H9 (cell line): ENCODE measurements at regions not wholly inside any gene's neighbourhood (a gene's known extent, or its start where the extent isn't known, plus 50 kb on each side); places are given as distances from the start of the nearest gene placed in this dataset.

ENCODE experiments used
- DNase-seq: peaks from one replicate; pipeline ENCODE4 v3.0.0-alpha.2; 2017
- H2AFZ ChIP-seq: one replicate; pipeline ENCODE4 v1.6.1; 2013; ENCODE audit warnings: mild to moderate bottlenecking, low read length, control low read depth, moderate library complexity
- H2AK5ac ChIP-seq: 2 replicates; pipeline ENCODE4 v1.6.1; 2013; ENCODE audit warnings: low read length, control low read depth, mixed read lengths; ENCODE audit not compliant: insufficient read length
- H2BK120ac ChIP-seq: one replicate; pipeline ENCODE4 v1.6.1; 2013; ENCODE audit warnings: low read depth, mild to moderate bottlenecking, low read length, control low read depth, inconsistent platforms; ENCODE audit not compliant: poor library complexity, severe bottlenecking
- H2BK12ac ChIP-seq: 2 replicates; pipeline ENCODE4 v1.6.1; 2013; ENCODE audit warnings: low read length, control low read depth, mixed read lengths, low read depth; ENCODE audit not compliant: insufficient read length
- H2BK15ac ChIP-seq: 2 replicates; pipeline ENCODE4 v1.6.1; 2013; ENCODE audit warnings: low read depth, low read length, control low read depth
- H2BK20ac ChIP-seq: one replicate; pipeline ENCODE4 v1.6.1; 2013; ENCODE audit warnings: low read depth, mild to moderate bottlenecking, low read length, control low read depth, inconsistent platforms; ENCODE audit not compliant: poor library complexity, severe bottlenecking
- H2BK5ac ChIP-seq: 2 replicates; pipeline ENCODE4 v1.6.1; 2013; ENCODE audit warnings: low read length, control low read depth, mixed read lengths; ENCODE audit not compliant: insufficient read length
- H3K14ac ChIP-seq: 2 replicates; pipeline ENCODE4 v1.6.1; 2013; ENCODE audit warnings: low read length, control low read depth; ENCODE audit not compliant: insufficient read depth
- H3K18ac ChIP-seq: 2 replicates; pipeline ENCODE4 v1.6.1; 2013; ENCODE audit warnings: low read depth, mild to moderate bottlenecking, mixed read lengths, low read length, control low read depth; ENCODE audit not compliant: insufficient read length
- H3K23ac ChIP-seq: 2 replicates; pipeline ENCODE4 v1.6.1; 2013; ENCODE audit warnings: low read length, control low read depth, mixed read lengths, low read depth; ENCODE audit not compliant: insufficient read length
- H3K23me2 ChIP-seq: 2 replicates; pipeline ENCODE4 v1.6.1; 2013; ENCODE audit warnings: low read depth, mild to moderate bottlenecking, mixed read lengths, low read length, control low read depth; ENCODE audit not compliant: insufficient read length, poor library complexity, severe bottlenecking
- H3K27ac ChIP-seq: 2 replicates; pipeline ENCODE4 v1.5.1; 2013; ENCODE audit warnings: low read length, control low read depth, mixed read lengths, low read depth; ENCODE audit not compliant: insufficient read length
- H3K27me3 ChIP-seq: 2 replicates; pipeline ENCODE4 v1.6.1; 2013; ENCODE audit warnings: low read length, control low read depth, inconsistent platforms; ENCODE audit not compliant: insufficient read depth
- H3K4ac ChIP-seq: 2 replicates; pipeline ENCODE4 v1.6.1; 2013; ENCODE audit warnings: low read depth, mild to moderate bottlenecking, control low read depth, inconsistent platforms, low read length, moderate library complexity
- H3K4me1 ChIP-seq: 2 replicates; pipeline ENCODE4 v1.6.1; 2013; ENCODE audit warnings: low read length, control low read depth, inconsistent platforms; ENCODE audit not compliant: insufficient read depth
- H3K4me2 ChIP-seq: 2 replicates; pipeline ENCODE4 v1.6.1; 2013; ENCODE audit warnings: low read length, control low read depth, mixed read lengths; ENCODE audit not compliant: insufficient read length, insufficient read depth
- H3K56ac ChIP-seq: 2 replicates; pipeline ENCODE4 v1.6.1; 2013; ENCODE audit warnings: low read depth, mild to moderate bottlenecking, mixed read lengths, low read length, control low read depth; ENCODE audit not compliant: insufficient read length
- H3K79me1 ChIP-seq: 2 replicates; pipeline ENCODE4 v1.6.1; 2013; ENCODE audit warnings: low read depth, mild to moderate bottlenecking, moderate library complexity, low read length, control low read depth, inconsistent platforms; ENCODE audit not compliant: insufficient read depth, poor library complexity, severe bottlenecking
- H3K79me2 ChIP-seq: 2 replicates; pipeline ENCODE4 v1.6.1; 2013; ENCODE audit warnings: low read length, control low read depth, inconsistent platforms; ENCODE audit not compliant: insufficient read depth
- H3K9ac ChIP-seq: 2 replicates; pipeline ENCODE4 v1.6.1; 2013; ENCODE audit warnings: low read length, control low read depth, mixed read lengths; ENCODE audit not compliant: insufficient read length; ENCODE audit errors: extremely low read depth
- H3K9me3 ChIP-seq: one replicate; pipeline ENCODE4 v1.6.1; 2013; ENCODE audit warnings: low read depth, low read length, inconsistent platforms; ENCODE audit not compliant: control insufficient read depth
- H3T11ph ChIP-seq: one replicate; pipeline ENCODE4 v1.6.1; 2013; ENCODE audit warnings: mild to moderate bottlenecking, low read length, control low read depth, inconsistent platforms
- H4K20me1 ChIP-seq: one replicate; pipeline ENCODE4 v1.6.1; 2013; ENCODE audit not compliant: control insufficient read depth, insufficient read length, insufficient read depth
- H4K5ac ChIP-seq: 2 replicates; pipeline ENCODE4 v1.6.1; 2013; ENCODE audit warnings: low read depth, mild to moderate bottlenecking, mixed read lengths, low read length, control low read depth; ENCODE audit not compliant: insufficient read length
- H4K8ac ChIP-seq: replicated peaks from 2 replicates; pipeline ENCODE4 v1.6.1; 2013; ENCODE audit warnings: low read length, control low read depth, mixed read lengths, low read depth; ENCODE audit not compliant: insufficient read length
- H4K91ac ChIP-seq: 2 replicates; pipeline ENCODE4 v1.6.1; 2013; ENCODE audit warnings: low read depth, mild to moderate bottlenecking, moderate library complexity, mixed read lengths, low read length, control low read depth; ENCODE audit not compliant: insufficient read length
- H3K27ac Mint-ChIP-seq, 3 experiments: 2 replicates in 2 of 3; 3 replicates in 1 of 3; pipeline ENCODE4 v1.8.0; 2020 to 2021; ENCODE audit warnings: mixed read lengths in 3 of 3, mild to moderate bottlenecking in 1 of 3, moderate library complexity in 1 of 3
- H3K27me3 Mint-ChIP-seq: 2 replicates; pipeline ENCODE4 v1.8.0; 2021; ENCODE audit warnings: low read depth, mild to moderate bottlenecking, moderate library complexity, mixed read lengths
- H3K36me3 Mint-ChIP-seq, 3 experiments: 2 replicates in 2 of 3; 3 replicates in 1 of 3; pipeline ENCODE4 v1.8.0; 2020 to 2021; ENCODE audit warnings: low read depth in 3 of 3, mixed read lengths in 3 of 3; ENCODE audit not compliant: insufficient read depth in 1 of 3
- H3K4me1 Mint-ChIP-seq, 2 experiments: 2 replicates each; pipeline ENCODE4 v1.8.0; 2020; ENCODE audit warnings: mixed read lengths in 2 of 2
- H3K4me3 Mint-ChIP-seq, 2 experiments: 2 replicates in 1 of 2; 3 replicates in 1 of 2; pipeline ENCODE4 v1.8.0; 2020 to 2021; ENCODE audit warnings: mild to moderate bottlenecking in 2 of 2, mixed read lengths in 2 of 2, moderate library complexity in 1 of 2
- H3K9me3 Mint-ChIP-seq, 2 experiments: 2 replicates in 1 of 2; 3 replicates in 1 of 2; pipeline ENCODE4 v1.8.0; 2020; ENCODE audit warnings: mild to moderate bottlenecking in 2 of 2, mixed read lengths in 2 of 2, moderate library complexity in 1 of 2
- CTCF ChIP-seq: fragments of 200-600 bp; sonication (generic); conservative IDR thresholded peaks from 3 replicates; pipeline ENCODE4 v1.8.0; 2021; ENCODE audit warnings: antibody characterized with exemption, mild to moderate bottlenecking

GRCh38 chr18:38940475-38940862 lies 1374.9 kb upstream of the CELF4 start:
- Histone ChIP-seq H2AFZ (no peak overlapping the region), H3K9ac (no peak overlapping the region), H2BK120ac (no peak overlapping the region), H3K4me2 (no peak overlapping the region), H2BK20ac (no peak overlapping the region), H3K79me1 (no peaks in the 10 kb centered on the region), H2BK5ac (no peak overlapping the region), H3K27ac (no peak overlapping the region), H3K79me2 (no peaks in the 10 kb centered on the region), H4K8ac (no peak overlapping the region), H2BK12ac (no peak overlapping the region), H4K5ac (no peak overlapping the region), H3K23me2 (no peaks in the 10 kb centered on the region), H3K56ac (no peak overlapping the region), H3T11ph (no peak overlapping the region), H3K4me1 (peaks cover 2% of the 10 kb centered on the region; the same call in 1 of the 2 replicates), H3K23ac (no peak overlapping the region), H3K4ac (no peak overlapping the region), H4K91ac (no peak overlapping the region), H3K18ac (no peak overlapping the region), H4K20me1 (no peaks in the 10 kb centered on the region), H3K27me3 (no peaks in the 10 kb centered on the region), H2AK5ac (no peak overlapping the region), H3K14ac (no peak overlapping the region), H2BK15ac (no peak overlapping the region), H3K9me3 (no peaks in the 10 kb centered on the region)
- Mint-ChIP-seq H3K36me3 (peaks cover 4 to 32% (median 17%) of the 10 kb centered on the region in 3 experiments; a peak in 6 of 7 replicates), H3K9me3 (peaks cover 18 to 27% of the 10 kb centered on the region in 2 experiments), H3K4me1 (peaks cover 0 to 6% of the 10 kb centered on the region in 2 experiments; a peak in 2 of 4 replicates), H3K27ac (no peak overlapping the region), H3K4me3 (no peak overlapping the region), H3K27me3 (no peaks in the 10 kb centered on the region)
- DNase-seq, result no peak
- no peak for TF ChIP-seq CTCF
